ENCODE measurements at regions not wholly inside any gene's neighbourhood (a gene's known extent, or its start where the extent isn't known, plus 50 kb on each side); places are given as distances from the start of the nearest gene placed in this dataset.
"Not testable (repeated sequence)": the region's sequence is repeated elsewhere in the genome, so short reads cannot be mapped to it uniquely, and the experiment has no call there.

DNA sequence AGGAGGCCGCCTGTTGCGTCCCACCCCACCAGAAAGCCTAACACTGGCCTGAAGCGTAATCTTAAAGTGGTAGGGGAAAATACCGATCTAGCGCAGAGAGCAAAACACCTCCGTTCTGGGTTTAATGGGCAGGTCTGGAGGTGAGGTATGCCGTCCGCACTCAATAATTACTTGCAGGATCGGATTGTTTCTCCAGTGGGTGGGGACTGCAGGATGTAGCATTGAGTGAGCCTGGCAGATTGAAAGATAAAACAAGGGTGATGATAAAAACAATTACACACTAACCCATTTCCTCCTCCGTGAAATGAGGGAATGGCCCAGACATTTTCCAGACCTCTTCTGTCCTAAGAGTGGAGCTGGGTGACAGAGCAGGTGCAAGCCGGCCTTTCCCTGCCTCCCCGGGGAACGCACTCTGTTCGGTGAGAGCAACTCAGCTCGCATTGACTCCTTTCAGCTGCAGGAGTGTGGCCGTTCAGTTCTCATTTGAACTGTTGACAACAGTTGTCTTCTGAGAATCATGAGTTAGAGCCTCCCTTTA lies 110.2 kb upstream of the DOCK9 start:
- Mint-ChIP-seq H3K27ac (peak overlapping the region; percentile 94), H3K4me3 (peak overlapping the region; percentile 94), H3K9me3 (no peaks in the 10 kb centered on the region), H3K4me1 (peaks cover 34% of the 10 kb centered on the region), H3K27me3 (no peaks in the 10 kb centered on the region), H3K36me3 (peaks cover 4% of the 10 kb centered on the region)
- peak; percentile 28 for ATAC-seq (ENCODE audit: low read depth)
- POLR2A ChIA-PET, result interaction anchor here (0.5 to 5.1 kb wide), 11 partner anchors 13 to 178 kb away, joined by 3 to 36 read pairs (median 5); partner anchors contain the start of genes GPR18 and UBAC2
- peak; percentile 49 for DNase-seq

DNA sequence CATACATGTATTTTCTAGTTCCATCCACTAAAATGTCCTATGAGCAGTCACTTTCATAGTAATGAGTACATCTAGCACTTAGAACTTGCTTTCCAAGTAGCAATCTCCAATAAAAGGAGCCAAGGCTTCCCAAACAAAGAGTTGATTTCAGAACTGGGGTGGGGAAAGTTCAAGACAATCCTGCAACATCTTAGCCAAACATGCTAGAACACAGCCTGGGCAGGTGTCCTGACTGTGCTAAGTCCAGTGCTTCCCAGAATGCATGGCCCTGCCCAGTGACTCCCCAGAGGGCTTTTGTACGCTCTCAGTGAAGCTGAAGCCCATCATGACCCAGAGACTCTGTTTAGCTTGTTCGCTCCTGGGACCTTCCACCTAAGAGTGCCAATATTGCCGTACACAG lies 106.7 kb upstream of the UBAC2 start:
- Mint-ChIP-seq H3K4me1 (peaks cover 4% of the 10 kb centered on the region), H3K9me3 (no peaks in the 10 kb centered on the region), H3K36me3 (no peaks in the 10 kb centered on the region), H3K27ac (no peak overlapping the region), H3K27me3 (peaks cover 4% of the 10 kb centered on the region), H3K4me3 (no peak overlapping the region)
- DNase-seq (no peak), ATAC-seq (ENCODE audit: low read depth) (no peak)
- POLR2A ChIA-PET, result no interaction called here

DNA sequence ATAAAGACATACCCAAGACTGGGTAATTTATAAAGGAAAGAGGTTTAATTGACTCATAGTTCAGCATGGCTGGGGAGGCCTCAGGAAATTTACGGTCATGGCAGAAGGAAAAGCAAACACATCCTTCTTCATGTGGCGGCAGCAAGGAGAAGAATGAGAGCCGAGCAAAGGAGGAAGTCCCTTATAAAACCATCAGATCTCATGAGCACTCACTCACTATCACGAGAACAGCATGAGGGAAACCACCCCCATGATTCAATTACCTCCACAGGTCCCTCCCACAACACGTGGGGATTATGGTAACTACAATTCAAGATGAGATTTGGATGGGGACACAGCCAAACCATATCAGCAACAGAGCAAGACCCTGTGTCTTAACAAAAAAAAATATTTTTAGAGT lies 98.8 kb upstream of the UBAC2 start:
- H3K4me3 Mint-ChIP-seq; ATAC-seq (ENCODE audit: low read depth); DNase-seq; H3K9me3 Mint-ChIP-seq; H3K4me1 Mint-ChIP-seq; H3K36me3 Mint-ChIP-seq; H3K27ac Mint-ChIP-seq; H3K27me3 Mint-ChIP-seq; POLR2A ChIA-PET: not testable (repeated sequence)

DNA sequence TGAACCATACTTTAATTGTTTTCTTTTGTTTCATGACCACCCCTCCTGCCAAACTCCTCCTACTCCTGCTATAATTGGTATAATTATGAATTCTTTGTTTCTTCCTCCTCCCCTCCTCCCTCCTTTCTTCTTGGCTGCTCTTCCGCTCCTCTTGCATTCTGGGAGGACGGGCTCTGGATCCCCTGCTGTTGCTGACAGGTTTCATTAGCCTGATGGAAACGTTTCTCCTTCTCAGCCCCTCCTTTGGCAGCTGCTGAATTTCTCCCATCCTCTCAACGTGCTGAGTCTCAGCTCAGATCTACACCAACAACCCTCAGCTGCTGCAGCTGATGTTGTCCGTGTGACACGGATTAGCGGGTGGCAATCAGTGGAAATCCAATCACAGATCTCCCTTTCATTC lies 97.1 kb upstream of the UBAC2 start:
- ATAC-seq (ENCODE audit: low read depth), result no peak
- H3K27me3 Mint-ChIP-seq, result peaks cover 9% of the 10 kb centered on the region
- peaks cover 2% of the 10 kb centered on the region for H3K36me3 Mint-ChIP-seq
- no peak for DNase-seq
- no peak overlapping the region for H3K27ac Mint-ChIP-seq
- peaks cover 3% of the 10 kb centered on the region for H3K4me1 Mint-ChIP-seq
- H3K4me3 Mint-ChIP-seq, result no peak overlapping the region
- peaks cover 5% of the 10 kb centered on the region for H3K9me3 Mint-ChIP-seq
- POLR2A ChIA-PET, result no interaction called here

DNA sequence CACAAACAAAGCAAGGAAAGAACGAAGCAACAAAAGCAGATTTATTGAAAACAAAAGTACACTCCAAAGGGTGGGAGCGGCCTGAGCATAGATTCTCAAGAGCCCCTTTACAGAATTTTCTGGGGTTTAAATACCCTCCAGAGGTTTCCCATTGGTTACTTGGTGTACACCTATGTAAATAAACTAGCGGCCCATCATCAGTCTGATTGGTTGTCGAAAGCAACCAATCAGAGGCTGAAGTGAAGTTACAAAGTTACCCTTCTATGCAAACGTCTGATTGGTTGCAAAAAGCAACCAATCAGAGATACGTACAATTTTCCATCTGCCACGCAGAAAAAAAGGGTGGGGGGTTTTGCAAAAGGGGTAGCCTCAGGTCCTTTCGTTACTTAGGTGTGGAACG lies 96.3 kb upstream of the UBAC2 start:
- no peak overlapping the region for H3K27ac Mint-ChIP-seq
- no peak overlapping the region for H3K4me3 Mint-ChIP-seq
- POLR2A ChIA-PET, result no interaction called here
- DNase-seq, result no peak
- peaks cover 9% of the 10 kb centered on the region for H3K27me3 Mint-ChIP-seq
- H3K4me1 Mint-ChIP-seq, result peaks cover 3% of the 10 kb centered on the region
- H3K36me3 Mint-ChIP-seq, result peaks cover 2% of the 10 kb centered on the region
- ATAC-seq (ENCODE audit: low read depth), result no peak
- H3K9me3 Mint-ChIP-seq, result peaks cover 8% of the 10 kb centered on the region

DNA sequence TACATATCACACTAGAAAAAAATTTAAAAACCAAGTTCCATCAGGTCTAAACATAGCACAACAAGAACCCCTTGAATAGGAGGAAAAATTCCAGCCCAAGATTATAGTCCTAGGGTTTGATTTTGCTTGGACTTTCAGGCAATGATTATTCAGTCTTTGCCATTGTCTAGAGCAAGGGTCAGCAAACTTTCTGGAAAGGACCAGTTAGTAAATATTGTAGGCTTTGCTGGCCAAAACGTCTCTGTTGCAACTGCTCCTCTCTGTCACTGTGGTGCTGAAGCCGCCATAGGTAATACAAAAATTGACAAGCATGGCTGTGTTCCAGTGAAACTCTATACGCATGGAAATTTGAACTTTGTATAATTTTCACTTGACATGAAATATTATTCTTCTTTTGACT lies 95.5 kb upstream of the UBAC2 start:
- peaks cover 9% of the 10 kb centered on the region for H3K27me3 Mint-ChIP-seq
- no peak for DNase-seq
- peaks cover 8% of the 10 kb centered on the region for H3K9me3 Mint-ChIP-seq
- ATAC-seq (ENCODE audit: low read depth), result no peak
- peaks cover 2% of the 10 kb centered on the region for H3K36me3 Mint-ChIP-seq
- no peak overlapping the region for H3K4me3 Mint-ChIP-seq
- POLR2A ChIA-PET, result no interaction called here
- no peak overlapping the region for H3K27ac Mint-ChIP-seq
- H3K4me1 Mint-ChIP-seq, result peaks cover 3% of the 10 kb centered on the region

DNA sequence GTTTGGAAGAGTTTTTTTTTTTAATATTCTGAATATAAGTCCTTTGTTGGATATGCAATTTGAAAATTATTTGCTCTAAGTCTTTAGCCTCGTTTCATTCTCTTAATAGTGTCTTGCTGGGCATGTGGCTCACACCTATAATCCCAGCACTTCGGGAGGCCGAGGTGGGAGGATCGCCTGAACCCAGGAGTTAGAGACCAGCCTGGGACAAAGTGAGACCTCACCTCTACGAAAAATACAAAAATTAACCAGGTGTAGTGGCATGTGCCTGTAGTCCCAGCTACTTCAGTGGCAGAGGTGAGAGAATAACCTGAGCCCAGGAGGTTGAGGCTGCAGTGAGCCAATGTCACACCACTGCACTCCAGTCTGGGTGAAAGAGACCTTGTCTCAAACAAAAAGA lies 87.3 kb upstream of the UBAC2 start:
- peaks cover 3% of the 10 kb centered on the region for H3K27me3 Mint-ChIP-seq
- no peak overlapping the region for H3K27ac Mint-ChIP-seq
- ATAC-seq (ENCODE audit: low read depth), result no peak

DNA sequence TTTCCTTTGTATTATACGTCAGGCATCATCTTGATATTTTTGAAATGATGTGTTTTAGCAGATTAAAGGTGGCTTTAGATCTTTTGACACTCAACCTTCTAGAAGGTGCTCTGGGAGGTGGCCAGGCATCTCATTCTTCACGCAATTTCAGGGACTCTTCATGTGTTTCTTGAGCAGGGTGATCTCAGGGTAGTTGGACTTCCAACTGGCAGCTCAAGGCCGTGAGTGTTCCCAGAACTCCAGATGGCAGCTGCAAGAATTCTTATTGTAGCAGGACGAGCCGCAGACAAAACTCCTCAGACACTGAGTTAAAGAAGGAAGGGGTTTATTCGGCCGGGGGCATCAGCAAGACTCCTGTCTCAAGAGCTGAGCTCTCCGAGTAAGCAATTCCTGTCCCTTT lies 82.5 kb upstream of the UBAC2 start:
- POLR2A ChIA-PET, result no interaction called here

More for the DNA sequence above, 87.3 kb upstream of the UBAC2 start:
- H3K36me3 Mint-ChIP-seq, result no peaks in the 10 kb centered on the region
- DNase-seq, result no peak
- POLR2A ChIA-PET, result no interaction called here
- no peak overlapping the region for H3K4me3 Mint-ChIP-seq
- no peaks in the 10 kb centered on the region for H3K4me1 Mint-ChIP-seq
- H3K9me3 Mint-ChIP-seq, result peaks cover 4% of the 10 kb centered on the region

DNA sequence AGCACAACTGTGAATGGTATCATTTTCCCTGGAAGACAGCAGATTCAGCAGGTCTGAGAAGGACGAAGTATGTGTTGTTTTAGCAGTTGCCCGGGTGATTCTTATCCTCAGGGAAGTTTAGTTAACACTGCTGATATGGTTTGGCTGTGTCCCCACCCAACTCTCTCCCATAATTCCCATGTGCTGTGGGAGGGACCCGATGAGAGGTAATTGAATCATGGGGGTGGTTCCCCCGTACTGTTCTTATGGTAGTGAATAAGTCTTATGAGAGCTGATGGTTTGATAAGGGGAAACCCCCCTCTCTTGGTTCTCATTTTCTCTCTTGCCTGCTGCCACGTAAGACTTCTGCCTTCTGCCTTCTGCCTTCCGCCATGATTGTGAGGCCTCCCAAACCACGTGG lies 81.0 kb upstream of the UBAC2 start:
- H3K36me3 Mint-ChIP-seq, result no peaks in the 10 kb centered on the region
- POLR2A ChIA-PET, result interaction anchor here (0.6 kb wide), 1 partner anchor 36 kb away, joined by 3 read pairs; no protein-coding TSS in a partner anchor
- peaks cover 9% of the 10 kb centered on the region for H3K4me1 Mint-ChIP-seq
- DNase-seq (no peak), ATAC-seq (ENCODE audit: low read depth) (no peak)
- H3K27me3 Mint-ChIP-seq, result peaks cover 3% of the 10 kb centered on the region
- no peak overlapping the region for H3K4me3 Mint-ChIP-seq
- H3K27ac Mint-ChIP-seq, result no peak overlapping the region
- no peaks in the 10 kb centered on the region for H3K9me3 Mint-ChIP-seq

More for the DNA sequence above, 82.5 kb upstream of the UBAC2 start:
- H3K4me1 Mint-ChIP-seq, result peaks cover 4% of the 10 kb centered on the region
- ATAC-seq (ENCODE audit: low read depth) (no peak), DNase-seq (no peak)
- no peak overlapping the region for H3K27ac Mint-ChIP-seq
- H3K4me3 Mint-ChIP-seq, result no peak overlapping the region
- H3K9me3 Mint-ChIP-seq, result peaks cover 1% of the 10 kb centered on the region
- H3K27me3 Mint-ChIP-seq, result peaks cover 3% of the 10 kb centered on the region
- no peaks in the 10 kb centered on the region for H3K36me3 Mint-ChIP-seq

DNA sequence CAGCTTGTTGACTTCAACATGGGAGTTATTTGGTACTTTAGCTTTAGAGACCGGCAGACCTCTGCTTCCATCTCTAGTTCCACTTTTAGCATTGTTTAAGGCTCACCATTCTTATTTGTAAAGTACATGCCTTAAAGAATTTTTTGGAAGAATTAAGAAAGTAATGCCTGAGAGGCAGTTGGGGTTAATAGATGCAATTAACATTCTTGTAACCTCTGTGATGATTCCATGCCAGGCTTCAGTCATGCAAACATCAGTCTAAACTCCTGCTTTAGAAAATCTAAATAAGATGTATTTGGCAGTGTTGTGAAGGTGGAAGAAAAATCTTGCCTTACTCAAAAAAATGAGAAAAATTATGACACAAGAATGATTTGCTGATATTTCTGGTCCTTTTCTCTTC lies 79.9 kb upstream of the UBAC2 start:
- POLR2A ChIA-PET, result no interaction called here
- Mint-ChIP-seq H3K27me3 (no peaks in the 10 kb centered on the region), H3K36me3 (no peaks in the 10 kb centered on the region), H3K4me3 (no peak overlapping the region), H3K4me1 (peaks cover 19% of the 10 kb centered on the region), H3K27ac (no peak overlapping the region), H3K9me3 (no peaks in the 10 kb centered on the region)
- ATAC-seq (ENCODE audit: low read depth) (no peak), DNase-seq (no peak)

DNA sequence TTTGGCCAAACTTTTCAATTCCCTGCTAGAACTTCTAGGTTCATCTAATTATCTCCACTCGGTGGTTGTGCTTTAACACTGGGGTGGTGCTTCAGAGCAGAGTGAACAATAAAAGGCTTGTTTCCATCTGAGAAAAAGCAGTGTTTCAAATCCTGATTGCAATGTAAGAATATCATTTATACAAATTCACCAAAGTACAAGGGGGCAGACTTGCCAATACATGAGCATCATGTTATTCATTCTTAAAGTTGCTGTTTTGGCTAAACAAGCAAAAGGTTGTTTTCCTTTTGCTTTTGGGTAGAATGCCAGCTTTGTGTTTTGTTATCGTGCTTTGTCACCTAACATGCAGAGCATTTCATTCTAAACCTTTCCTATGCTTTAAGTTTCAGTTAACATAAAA lies 78.5 kb upstream of the UBAC2 start:
- Mint-ChIP-seq H3K9me3 (no peaks in the 10 kb centered on the region), H3K27me3 (no peaks in the 10 kb centered on the region), H3K27ac (no peak overlapping the region), H3K4me3 (no peak overlapping the region), H3K4me1 (peaks cover 19% of the 10 kb centered on the region), H3K36me3 (no peaks in the 10 kb centered on the region)
- ATAC-seq (ENCODE audit: low read depth), result no peak
- POLR2A ChIA-PET, result no interaction called here
- DNase-seq, result no peak

DNA sequence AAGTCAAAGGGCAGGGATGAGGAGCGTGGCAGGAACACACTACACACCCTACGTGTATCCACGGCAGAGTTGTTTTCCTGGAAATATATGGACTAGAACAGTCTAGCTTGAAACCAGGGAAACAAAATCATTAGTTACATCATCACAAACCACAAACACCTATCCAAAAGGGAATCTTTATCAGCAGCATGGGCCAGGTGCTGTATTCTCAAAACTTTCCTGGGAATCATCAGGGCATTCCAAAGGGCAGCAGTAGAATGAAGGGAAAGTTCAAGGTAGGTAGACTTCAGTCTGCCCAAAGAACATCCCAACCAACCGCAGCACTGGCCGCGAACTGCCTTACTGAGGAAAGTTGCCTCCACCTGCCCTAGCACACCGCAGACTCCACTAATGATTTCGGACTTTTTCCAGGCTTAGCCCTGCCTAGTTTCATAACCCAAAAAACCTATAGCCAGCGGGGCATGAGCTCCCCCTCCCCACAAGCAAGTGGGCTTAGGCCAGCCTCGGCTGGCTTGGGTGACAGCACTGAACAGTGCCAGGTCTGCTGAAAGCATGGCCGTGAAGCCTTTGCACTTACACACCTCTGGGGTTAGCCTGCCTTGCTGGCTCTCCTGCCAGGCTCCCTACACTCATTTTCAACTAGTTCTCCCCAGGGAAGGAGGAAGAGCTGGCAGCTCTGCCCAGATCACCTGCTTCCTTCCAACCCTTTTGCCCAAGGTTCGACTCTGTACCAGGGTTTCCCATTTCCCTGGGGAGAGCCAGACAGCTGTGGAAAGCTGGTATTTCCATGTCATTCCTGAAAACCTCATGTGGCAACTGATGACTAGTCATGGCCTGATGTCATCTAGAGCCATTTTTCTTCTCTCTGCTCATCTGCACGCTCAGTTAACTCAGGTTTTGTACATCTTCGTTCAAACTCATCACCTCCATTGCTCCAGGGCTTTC lies 77.3 kb upstream of the UBAC2 start:
- POLR2A ChIA-PET, result no interaction called here
- Mint-ChIP-seq H3K36me3 (no peaks in the 10 kb centered on the region), H3K27me3 (no peaks in the 10 kb centered on the region), H3K9me3 (no peaks in the 10 kb centered on the region), H3K4me3 (no peak overlapping the region), H3K27ac (no peak overlapping the region), H3K4me1 (peaks cover 19% of the 10 kb centered on the region)
- DNase-seq (no peak), ATAC-seq (ENCODE audit: low read depth) (no peak)

DNA sequence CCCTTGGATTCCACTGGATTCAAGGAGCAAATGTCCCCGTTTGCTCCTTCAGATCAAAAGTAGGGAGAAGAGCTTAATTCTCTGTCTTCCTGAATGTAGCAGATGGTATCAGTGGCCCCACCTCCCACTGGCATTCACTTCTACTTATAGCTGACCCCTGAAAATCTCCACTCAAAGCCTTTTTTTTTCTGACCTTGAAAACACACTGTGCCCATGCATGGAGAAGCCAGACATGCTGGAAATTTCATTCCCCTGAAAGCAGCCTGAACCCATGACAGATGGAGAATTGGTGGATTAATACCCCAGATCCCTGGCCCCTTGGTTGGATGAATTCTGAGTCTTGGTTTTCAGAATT lies 76.6 kb upstream of the UBAC2 start:
- Mint-ChIP-seq H3K4me1 (peaks cover 19% of the 10 kb centered on the region), H3K27me3 (no peaks in the 10 kb centered on the region), H3K4me3 (no peak overlapping the region), H3K9me3 (no peaks in the 10 kb centered on the region), H3K36me3 (no peaks in the 10 kb centered on the region), H3K27ac (no peak overlapping the region)
- ATAC-seq (ENCODE audit: low read depth) (no peak), DNase-seq (no peak)
- POLR2A ChIA-PET, result no interaction called here

DNA sequence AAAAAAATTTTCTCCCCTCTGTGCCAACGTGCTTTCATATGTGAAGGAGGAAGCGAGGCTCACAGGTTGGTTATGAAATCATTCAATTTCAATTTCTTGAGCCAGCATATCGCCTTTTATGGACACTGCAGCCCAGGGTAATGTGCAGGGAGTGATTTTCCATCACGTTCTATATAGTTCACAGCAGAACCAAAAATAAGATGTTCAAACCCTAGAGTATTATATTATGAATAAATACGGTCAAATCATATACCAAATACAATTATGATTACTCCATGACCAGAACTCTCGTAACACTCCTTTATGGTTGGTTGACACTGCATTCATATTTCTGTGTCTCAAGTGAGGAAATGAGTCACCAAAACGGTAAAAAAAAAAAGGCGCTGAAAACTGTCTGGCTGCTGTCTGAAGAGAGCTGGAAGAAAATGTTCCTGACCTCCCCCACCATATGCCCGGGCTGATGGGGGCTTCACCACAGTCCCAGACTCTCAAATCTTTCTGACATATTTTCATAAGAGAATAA lies 75.8 kb upstream of the UBAC2 start:
- POLR2A ChIA-PET, result interaction anchor here (0.6 to 1.0 kb wide), 2 partner anchors 36 to 37 kb away, joined by 3 to 4 read pairs; no protein-coding TSS in a partner anchor
- Mint-ChIP-seq H3K4me1 (peaks cover 19% of the 10 kb centered on the region), H3K9me3 (no peaks in the 10 kb centered on the region), H3K27ac (peak overlapping the region; percentile 71), H3K4me3 (peak overlapping the region; percentile 61), H3K27me3 (no peaks in the 10 kb centered on the region), H3K36me3 (no peaks in the 10 kb centered on the region)
- ATAC-seq (ENCODE audit: low read depth) (peak; percentile 88), DNase-seq (no peak)

Data from activated naive CD8-positive, alpha-beta T cell treated with anti-CD3 and anti-CD28 coated beads, Interleukin-2, amount 10 ng/mL, durations not matched to agents 7 days and 5 days (primary cell).